NCI-H187 (cell line): ENCODE measurements at regions not wholly inside any gene's neighbourhood (a gene's known extent, or its start where the extent isn't known, plus 50 kb on each side); places are given as distances from the start of the nearest gene placed in this dataset.

Source experiments
- DNase-seq, 2 experiments: peaks; one replicate each; lab custom pipeline; 2025; lab: John Stamatoyannopoulos, UW

DNA sequence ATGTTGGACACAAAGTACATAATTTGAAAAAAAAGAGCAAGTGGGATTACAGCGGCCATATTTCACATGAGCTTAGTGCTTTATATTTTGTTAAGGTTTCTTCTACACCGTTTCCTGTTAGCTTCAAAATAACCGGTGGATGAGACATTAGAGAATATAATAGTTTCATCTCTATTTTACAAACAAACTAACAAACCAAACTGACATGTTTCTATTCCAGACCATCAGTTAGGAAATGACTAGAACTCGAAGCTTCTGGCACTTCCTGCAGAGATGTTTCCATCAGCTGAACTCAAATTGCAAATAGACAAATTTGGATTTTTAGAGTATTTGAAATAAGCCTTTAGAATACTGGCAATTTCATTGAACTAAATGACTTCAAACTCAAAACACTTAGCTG is 86.5 kb downstream of the MTRR start:
- DNase-seq = no peak

DNA sequence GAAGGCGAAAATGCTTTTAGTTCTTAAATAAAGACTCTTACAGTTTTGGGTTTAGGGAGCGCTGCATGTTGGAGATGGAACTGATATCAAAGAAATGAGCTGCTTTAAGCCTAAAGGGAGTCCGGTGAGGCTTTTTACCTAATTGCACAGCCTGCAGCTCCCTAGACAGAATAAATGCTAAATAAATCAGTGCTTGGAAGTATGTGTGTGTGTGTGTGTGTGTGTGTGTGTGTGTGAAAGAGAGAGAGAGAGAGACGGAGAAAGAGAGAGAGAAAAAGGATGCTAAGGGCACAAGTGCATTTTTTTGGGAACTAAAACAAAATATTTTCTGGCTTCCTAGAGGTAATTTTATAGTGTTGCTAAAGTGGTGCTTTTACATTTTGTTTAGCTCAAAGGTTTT is 88.4 kb downstream of the MTRR start:
- DNase-seq = no peak

DNA sequence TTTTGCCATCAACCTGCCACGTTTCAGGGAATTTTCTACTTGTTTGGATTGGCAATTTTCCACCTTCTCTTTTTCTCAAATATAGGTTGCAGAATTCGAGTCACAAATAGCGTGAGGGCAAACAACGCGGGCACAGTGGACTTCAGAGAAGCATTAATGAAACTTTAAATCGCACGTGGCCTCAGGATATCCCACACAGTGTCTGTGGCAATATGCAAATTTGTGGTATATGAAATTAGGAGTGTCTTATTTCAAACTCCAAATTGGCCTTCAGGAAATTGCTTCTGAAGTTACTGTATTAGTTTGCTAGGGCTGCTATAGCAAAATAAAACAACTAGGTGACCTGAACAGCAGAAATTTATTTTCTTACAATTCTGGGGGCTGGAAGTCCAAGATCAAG is 91.2 kb downstream of the MTRR start:
- no peak for DNase-seq

DNA sequence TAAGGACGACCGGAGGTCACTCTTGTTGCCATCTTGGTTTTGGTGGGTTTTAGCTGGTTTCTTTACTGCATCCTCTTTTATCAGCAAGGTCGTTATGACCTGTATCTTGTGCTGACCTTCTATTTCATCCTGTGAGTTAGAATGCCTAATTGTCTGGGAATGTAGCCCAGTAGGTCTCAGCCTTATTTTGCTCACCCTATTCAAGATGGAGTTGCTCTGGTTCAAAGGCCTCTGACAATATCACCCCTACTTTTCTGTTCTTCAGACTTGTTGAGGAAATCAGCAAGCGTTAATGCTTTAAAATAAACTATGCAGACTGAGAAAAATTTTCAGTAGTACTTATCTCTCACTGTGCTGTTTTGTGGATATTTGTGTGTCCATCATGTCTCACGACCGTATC is 92.6 kb downstream of the MTRR start:
- no peak for DNase-seq

DNA sequence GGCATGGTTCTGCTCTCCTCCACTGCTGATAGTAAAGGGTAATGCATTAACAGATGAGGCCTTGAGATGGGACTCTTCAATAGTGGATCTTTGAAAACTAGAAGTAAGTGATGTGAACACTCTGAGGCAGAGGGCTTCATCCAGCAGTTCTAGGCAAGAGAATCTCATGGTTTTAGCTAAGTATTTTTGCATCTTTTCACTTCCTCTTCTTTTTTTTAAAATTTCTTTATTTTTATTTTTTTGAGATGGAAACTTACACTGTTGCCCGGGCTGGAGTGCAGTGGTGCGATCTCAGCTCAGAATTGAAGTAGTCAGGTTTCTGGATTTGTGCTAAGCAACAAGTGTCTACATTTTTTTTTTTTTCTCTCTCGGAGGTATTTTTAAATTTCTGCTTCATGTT is 101.9 kb downstream of the MTRR start:
- DNase-seq = no peak

DNA sequence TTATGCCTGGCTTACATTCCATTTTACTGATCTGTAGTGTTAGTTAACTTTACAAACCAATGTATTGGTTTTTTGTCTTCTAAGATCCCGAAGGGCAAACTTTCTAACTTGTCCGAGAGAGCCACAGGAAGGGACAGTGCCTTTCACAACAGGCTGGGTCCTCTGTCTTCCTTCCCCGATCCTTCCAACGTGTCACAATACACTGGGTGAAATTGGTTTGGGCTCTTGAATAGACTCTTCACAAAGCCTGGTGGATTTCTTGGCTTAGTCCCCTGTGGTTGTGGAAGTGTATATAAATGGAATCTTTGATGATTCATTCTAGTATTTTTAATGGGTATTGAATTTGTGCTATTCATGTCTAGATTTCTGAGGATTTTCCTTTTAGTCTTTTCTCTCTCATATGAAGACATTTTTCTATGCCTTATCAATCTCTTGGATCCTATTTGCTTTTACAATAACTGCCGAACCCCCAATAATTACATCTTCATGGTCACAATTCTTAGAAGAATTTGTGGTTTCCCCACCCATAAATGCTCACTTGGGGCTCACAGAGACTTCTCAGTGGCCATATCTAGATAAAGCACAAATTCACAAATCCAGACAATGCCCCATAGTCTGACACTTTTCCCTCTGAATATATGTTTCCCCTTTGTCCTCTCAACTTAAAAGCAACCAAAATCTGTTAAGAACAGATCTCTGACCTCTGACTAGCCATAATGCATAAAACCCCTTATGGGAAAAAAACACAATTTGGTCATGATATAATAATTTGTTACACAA is 107.7 kb downstream of the MTRR start:
- DNase-seq = no peak

DNA sequence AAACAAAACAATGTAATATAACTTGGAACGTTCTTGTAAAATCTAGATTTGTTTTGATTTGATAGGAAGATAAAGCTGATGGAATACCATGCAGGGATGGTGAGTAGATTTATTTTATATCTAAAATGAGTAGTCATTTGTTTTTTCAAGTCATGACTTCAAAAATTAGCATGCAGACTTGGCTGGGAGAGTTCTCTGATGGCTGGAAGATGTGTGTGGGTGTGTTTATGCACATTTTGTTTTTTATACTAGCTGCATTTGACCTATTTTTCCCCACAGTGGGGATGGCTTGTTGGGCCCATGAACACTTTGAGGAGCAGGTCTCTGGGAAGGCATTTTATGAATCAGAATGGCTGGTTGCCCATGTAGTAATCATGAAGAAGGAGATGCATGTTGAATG is 109.2 kb downstream of the MTRR start:
- no peak for DNase-seq

DNA sequence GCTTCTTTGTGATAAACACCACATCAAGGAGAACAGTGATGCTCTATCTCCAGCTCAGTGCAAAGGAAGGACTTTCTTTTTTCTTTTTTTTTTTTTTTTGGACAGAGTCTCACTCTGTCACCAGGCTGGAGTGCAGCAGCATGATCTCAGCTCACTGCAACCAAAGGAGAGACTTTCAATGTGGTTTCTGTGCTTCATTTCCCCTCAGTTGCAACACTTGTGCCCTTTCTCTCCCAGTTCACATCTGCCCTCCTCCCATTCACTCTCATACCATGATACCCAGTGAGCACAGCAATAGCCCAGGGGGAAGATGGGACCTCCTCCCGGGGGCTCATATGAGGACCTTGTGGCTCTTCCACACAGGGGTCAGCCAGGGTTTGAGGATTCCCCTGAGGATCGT is 110.0 kb downstream of the MTRR start:
- DNase-seq = no peak

DNA sequence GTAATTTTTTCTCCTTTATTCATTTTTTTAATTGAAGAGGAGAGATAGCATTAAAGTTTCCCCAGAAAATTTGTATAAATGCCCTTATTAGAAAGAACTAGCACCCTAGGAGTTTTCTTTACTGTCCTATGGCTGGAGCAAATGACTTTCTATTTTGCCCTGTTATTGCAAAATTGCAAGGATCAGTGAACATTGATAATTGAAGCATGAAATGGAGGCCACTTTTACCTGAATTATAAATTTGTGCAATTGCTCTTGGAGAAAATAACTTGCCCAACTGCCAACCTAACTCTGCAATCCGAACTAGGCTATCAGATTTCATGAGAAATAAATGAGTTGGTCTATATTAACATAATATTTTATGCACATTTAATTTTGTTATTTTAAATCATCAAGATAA is 111.9 kb downstream of the MTRR start:
- no peak for DNase-seq

DNA sequence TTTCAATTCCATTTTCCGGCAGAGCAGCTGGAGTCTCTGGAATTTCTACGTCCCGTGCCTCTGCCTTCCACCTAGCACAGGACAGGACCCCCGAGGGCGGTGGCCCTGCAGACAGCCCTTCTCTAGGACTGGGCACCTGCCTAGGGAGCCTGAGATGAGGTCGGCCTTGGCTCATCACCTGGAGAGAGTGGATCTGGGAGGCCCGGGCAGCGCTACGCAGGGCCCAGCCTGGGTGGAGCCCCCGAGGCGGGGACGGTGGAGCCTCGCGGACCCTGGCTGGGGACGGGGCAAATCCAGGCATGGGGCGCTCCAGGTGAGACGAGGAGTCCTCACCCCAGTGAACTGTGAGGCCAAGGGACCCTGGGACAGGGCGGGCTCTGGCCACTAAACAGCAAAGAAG is 114.5 kb downstream of the MTRR start:
- no peak for DNase-seq

DNA sequence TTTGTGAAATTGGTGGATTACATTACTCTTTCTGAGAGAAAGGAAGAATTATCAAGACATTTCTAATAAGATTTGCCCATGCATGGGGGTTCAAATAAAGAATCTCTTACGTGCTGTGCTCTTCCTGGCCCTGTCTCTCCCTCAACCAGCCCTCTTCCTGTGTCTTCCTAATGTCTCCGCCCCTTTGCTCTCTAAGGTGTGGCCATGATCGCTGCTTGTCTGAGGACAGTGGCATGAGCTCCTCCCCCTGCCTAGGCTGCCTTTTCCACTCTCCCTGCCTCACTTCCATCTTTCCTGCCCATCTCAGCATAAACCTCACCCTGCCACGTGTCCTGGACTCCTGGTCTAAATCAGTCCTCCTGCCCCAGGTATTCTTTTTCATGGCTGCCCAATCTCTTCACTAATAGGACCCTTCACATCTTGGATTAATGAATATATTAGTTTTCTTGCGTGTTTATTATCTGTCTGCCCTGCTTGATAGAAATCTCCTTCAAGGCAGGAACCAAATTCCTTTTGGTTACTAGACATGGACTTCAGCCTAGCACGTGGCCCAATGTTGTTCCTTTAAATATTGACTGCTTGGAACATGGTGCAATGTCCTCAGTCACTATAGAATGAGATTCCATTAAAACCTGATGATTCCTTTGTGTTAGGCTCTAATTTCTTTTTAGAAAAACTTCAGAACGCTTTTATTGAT is 122.3 kb downstream of the MTRR start:
- DNase-seq = no peak

DNA sequence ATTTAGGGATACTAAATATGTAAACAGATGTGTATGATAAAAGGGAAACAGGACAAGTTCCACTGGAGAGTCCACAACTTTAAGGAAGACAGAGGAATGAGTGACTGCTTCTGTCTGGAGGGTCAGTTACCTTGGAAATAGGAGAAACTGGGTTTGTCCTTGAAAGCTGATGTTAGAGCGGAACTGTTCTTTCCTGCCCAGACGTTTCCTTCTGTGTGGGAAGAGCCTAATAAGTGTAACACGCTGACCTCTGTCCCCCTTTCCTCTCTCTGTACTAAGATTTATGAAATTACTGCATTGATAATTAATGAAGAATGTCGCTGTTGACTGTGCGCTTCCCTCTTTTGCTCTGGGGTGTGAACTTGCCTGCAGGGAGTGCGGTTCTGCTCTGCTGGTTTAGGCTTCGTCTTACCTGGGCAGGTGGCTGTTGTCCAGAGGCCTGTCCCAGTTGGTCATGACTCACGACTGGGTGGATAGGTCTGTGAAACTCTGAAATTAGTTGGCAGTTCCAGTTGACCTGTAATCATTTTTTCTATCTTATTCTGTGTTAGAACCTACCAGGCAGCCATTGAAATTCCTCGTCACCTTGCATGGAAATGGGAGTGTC is 126.8 kb downstream of the MTRR start:
- no peak for DNase-seq

DNA sequence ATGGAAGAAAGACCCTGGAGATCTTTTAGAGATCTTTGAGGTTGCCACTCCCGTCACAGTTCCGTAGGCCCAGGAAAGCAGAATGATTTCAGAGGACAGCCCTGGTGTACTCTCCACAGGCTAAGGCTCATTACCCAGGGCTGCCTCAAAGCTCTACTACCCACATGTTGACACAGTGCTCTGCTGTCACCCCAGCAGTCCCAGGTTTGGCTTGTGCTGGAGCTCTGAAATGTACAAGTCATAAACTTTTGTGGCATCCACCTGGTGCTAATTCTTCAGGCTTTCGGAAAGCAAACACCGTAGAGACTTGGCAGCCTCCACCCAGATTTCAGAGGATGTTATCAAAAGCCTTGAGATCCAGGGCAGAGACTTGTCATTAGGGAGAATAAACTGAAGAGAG is 136.5 kb downstream of the MTRR start:
- DNase-seq = no peak

DNA sequence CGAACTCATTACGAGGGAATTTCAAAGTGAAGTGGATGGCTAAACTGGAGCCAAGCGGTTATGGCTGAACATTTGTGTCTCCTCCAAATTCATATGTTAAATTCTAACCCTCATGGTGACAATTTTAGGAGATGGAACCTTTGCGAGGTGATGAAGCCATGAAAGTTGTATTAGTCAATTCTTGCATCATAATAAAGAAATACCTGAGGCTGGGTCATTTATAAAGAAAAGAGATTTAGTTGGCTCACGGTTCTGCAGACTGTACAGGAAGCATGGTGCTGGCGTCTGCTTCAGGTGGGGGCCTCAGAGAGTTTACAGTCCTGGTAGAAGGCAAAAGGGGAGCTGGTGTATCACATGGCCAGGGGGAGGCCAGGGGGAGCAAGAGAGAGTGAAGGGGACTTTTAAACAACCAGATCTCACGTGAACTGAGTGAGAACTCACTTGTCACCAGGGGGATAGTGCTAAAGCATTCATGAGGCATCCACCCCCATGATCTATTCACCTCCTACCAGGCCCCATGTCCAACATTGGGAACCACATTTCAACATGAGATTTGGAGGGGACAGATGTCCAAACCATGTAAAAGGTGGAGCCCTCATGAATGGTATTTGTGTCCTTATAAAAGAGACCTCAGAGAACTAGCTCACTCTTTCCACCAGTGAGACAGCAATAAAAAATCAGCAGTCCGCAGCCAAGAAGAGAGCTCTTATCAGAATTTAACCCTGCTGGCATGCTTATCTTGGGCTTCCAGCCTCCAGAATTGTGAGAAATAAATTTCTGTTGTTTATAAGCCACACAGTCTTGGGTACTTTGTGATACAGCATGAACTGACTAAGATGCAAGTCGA is 143.4 kb downstream of the MTRR start:
- no peak for DNase-seq

DNA sequence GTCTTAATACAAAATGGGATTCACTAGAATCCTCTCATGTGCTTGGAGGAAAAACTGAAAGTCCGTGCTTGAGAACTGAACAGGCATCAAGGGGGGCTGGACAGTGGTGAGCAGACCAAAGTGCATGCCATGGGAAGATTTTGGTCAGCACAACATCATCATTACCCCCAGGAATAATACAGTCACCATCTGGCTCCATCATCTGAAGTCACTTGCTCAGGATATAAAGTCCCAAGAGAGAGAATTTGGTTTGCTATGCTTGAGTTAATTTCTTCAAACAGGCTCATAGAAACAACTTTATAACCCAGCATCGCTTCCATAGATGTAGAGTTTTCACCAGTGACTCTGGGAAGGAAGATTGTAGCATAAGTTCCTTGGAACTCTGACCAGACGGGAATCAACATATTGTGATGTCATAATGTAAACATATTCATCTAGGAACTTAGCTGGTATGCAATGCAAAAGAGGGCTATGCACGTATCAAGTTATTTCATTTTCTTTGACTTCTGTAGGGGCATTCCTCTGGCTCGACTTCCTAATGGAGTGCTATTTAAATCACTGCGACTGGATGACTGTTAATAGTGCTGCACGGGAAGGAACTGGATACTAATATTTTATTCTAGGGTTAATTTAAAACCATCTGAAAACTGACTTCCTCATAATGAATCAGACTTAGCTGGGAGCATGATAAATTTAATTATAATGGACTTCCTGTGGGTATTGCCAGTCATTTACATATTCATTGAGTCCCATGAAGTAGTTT is 145.2 kb downstream of the MTRR start:
- DNase-seq = no peak

DNA sequence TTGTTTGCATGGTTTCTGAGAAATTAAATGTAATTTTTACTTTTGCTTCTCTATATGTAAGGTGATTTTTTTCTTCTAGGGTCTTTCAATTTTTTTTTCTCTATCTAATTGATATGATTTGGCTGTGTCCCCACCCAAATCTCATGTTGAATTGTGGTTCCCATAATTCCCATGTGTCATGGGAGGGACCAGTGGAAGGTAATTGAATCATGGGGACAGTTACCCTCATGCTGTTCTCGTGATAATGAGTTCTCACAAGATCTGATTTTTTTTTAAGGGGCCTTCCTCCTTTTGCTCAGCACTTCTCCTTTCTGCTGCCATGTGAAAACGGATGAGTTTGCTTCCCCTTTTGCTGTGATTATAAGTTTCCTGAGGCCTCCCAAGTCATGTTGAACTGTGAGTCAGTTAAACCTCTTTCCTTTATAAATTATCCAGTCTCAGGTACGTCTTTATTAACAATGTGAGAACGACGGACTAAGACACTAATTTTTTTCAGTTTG is 150.8 kb downstream of the MTRR start:
- no peak for DNase-seq

DNA sequence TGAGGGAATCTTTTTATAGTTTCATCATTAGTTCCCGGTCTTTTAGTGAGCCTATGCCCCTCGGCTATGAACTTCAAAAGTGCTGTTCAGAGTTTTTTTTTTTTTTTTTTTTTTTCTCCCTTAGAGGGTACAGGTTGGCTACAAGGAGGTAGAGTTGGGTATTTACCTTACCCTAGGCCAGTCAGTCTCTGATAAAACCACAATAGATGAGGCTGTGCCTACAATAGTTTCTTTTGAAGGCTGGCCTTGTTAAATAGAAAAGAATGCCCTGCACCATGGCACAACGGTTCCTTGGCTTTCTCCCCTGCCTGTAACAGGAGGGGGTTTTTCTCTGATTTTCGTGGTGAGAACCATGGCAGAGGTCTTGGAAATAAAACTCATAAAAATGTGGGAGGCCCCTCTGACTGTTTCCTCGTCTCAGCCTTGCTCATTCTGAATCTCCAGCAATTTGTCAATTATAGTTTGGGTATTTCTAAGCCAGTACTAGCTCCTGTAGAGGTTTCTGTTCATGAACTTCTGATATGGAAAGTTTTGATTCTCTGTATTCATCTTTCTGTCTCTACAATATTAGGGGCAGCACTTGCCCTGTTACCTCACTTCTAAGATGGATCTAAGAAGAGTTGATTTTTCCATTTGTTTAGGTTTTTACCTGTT is 152.0 kb downstream of the MTRR start:
- DNase-seq = no peak

DNA sequence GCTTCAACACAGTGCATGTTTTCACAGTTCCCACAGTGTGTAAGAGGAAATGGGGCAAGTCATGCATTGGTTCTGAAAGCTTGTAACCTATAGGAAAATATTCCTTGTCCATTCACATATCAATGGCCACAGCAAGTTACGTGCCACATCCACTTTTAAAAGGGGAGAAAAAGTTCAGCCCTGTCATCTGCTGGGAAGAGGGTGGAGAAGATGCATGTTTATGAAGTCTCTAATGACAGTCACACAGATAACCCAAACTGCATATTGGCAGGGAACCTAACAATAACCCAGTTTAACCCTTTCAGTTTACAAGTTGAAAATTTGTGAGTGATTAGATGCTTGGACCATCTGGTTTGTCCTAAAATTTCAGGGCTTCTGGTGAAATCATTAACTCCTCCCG is 159.3 kb downstream of the MTRR start:
- no peak for DNase-seq

DNA sequence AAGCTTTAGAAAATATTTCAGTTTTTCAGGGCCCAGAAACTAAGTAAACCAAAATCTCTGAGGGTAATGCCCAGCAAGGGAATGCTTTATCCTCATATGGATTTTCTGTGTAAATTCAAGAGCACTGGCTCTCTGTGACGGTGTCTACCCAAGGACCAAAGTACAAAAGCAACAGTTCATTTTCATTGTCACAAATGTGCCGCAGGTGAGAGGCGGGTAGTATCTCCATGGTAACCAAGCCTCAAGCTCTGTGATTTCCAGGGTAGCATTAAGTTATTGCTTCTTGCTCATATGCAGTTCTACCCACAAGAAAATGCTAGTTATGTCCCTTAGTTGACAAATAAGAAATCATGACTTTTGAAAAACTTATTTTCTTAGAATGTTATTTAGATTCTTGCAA is 164.3 kb downstream of the MTRR start:
- no peak for DNase-seq

DNA sequence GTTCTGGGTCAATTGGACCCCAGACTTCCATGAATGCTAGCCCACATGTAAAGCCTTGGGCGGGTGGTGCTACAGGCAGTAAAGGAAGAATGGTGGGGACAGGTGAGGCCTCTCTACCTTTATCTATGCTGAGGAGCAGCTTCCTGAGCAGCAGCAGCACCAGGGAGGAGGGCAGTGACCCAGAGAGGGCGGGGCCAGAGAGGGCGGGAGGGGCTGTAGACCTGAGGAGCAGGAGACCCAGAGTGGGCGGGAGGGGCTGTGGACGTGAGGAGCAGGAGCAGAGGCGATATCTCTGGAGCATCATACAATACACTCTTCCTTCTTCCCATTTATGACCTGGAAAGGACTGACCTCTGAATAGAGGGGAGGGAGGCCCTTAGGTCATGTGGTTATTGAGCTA is 165.9 kb downstream of the MTRR start:
- DNase-seq = no peak

DNA sequence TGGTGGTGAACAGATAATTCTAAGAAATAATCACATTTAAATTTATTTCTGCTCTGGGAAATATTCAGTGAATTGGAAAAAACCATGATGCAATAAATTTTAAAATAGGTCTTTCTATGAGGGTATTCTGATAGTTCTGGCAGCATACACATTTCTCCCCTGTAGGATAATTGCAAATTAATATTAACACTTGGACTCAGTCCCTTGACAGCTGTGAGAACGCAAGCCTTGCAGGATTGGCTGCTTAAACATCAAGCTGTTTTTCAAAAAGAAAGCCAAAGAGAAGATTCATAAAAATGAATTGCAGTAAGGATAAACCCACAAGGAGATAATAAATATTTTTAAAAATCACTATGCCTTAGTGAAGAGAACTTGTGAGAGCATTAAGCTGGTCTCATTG is 180.0 kb downstream of the MTRR start:
- no peak for DNase-seq
